IPS DF 6.9 (cell line): ENCODE measurements at regions not wholly inside any gene's neighbourhood (a gene's known extent, or its start where the extent isn't known, plus 50 kb on each side); places are given as distances from the start of the nearest gene placed in this dataset.

Experiments used
- DNase-seq: peaks from one replicate; pipeline ENCODE4 v3.0.0-alpha.2; 2013; ENCODE audit warnings: low read depth, low spot score
- H3K27ac ChIP-seq: one replicate; pipeline ENCODE4 v1.5.1; 2013; ENCODE audit warnings: low read length, control low read depth
- H3K27me3 ChIP-seq: 2 replicates; pipeline ENCODE4 v1.6.1; 2013; ENCODE audit warnings: mild to moderate bottlenecking, low read length; ENCODE audit not compliant: control insufficient read depth, insufficient read depth
- H3K36me3 ChIP-seq: 2 replicates; pipeline ENCODE4 v1.6.1; 2013; ENCODE audit warnings: low read length; ENCODE audit not compliant: control insufficient read depth, insufficient read depth
- H3K4me1 ChIP-seq: 2 replicates; pipeline ENCODE4 v1.6.1; 2013; ENCODE audit warnings: low read length; ENCODE audit not compliant: control insufficient read depth, insufficient read depth
- H3K4me3 ChIP-seq: 2 replicates; pipeline ENCODE4 v1.5.1; 2013; ENCODE audit warnings: mild to moderate bottlenecking, low read length
- H3K9me3 ChIP-seq: 2 replicates; pipeline ENCODE4 v1.6.1; 2013; ENCODE audit warnings: low read length, inconsistent platforms; ENCODE audit not compliant: control insufficient read depth, insufficient read depth
- WGBS: extraction: QIAGEN DNeasy Blood & Tissue Kit; methylation state at CpG from one replicate; pipeline ENCODE4 v1.1.7; 2013; ENCODE audit warnings: mixed read lengths, missing lambda C conversion rate; ENCODE audit not compliant: insufficient read length, insufficient coverage; 5-methylcytosine and 5-hydroxymethylcytosine counted together

GRCh38 chr3:34363881-34364280 is 565.5 kb downstream of the PDCD6IP start:
- Histone ChIP-seq H3K27ac (no peak overlapping the region), H3K27me3 (no peaks in the 10 kb centered on the region), H3K36me3 (no peaks in the 10 kb centered on the region), H3K4me1 (no peaks in the 10 kb centered on the region), H3K9me3 (no peaks in the 10 kb centered on the region), H3K4me3 (no peak overlapping the region)
- DNase-seq = no peak

- H3K4me1 ChIP-seq = no peaks in the 10 kb centered on the region
Measured at GRCh38 chr3:34364335-34364734, 565.9 kb downstream of the PDCD6IP start.

GRCh38 chr3:34365231-34365630 is 566.8 kb downstream of the PDCD6IP start:
- no peak overlapping the region for H3K4me3 ChIP-seq
- H3K9me3 ChIP-seq = no peaks in the 10 kb centered on the region
- H3K27me3 ChIP-seq = no peaks in the 10 kb centered on the region
- no CpG with 5 or more reads among the region's 3 CpGs for WGBS
- H3K36me3 ChIP-seq = no peaks in the 10 kb centered on the region
- no peaks in the 10 kb centered on the region for H3K4me1 ChIP-seq
- DNase-seq = no peak
- no peak overlapping the region for H3K27ac ChIP-seq

More at GRCh38 chr3:34364335-34364734, 565.9 kb downstream of the PDCD6IP start:
- no peaks in the 10 kb centered on the region for H3K9me3 ChIP-seq
- H3K27me3 ChIP-seq = no peaks in the 10 kb centered on the region
- no peak overlapping the region for H3K4me3 ChIP-seq
- no peak overlapping the region for H3K27ac ChIP-seq
- no peak for DNase-seq
- no CpG with 5 or more reads among the region's 2 CpGs for WGBS
- H3K36me3 ChIP-seq = no peaks in the 10 kb centered on the region

GRCh38 chr3:34365771-34366170 is 567.3 kb downstream of the PDCD6IP start:
- H3K4me1 ChIP-seq = no peaks in the 10 kb centered on the region
- H3K27me3 ChIP-seq = no peaks in the 10 kb centered on the region
- no peak overlapping the region for H3K4me3 ChIP-seq
- H3K36me3 ChIP-seq = no peaks in the 10 kb centered on the region
- no CpG with 5 or more reads among the region's 2 CpGs for WGBS
- H3K9me3 ChIP-seq = no peaks in the 10 kb centered on the region
- no peak overlapping the region for H3K27ac ChIP-seq
- no peak for DNase-seq

DNA sequence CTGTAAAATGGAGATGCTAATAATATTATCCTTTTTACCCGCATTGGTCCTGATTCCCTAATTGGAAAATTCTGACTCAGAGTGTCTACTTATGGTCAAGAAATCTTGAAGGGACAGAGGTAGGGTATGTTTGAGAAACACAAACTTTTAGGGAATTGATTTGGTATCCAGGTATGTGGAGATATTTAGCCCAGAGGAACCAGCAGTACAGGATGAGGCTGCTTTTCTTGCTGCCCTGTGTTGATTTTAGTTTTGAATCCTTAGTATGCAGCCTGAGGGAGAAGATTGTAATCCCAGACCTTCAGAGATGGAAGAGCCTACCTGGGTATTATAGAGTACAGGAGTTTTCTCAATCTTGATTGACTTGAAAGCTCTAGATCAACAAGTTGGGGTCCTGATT is 569.1 kb downstream of the PDCD6IP start:
- WGBS = no CpG with 5 or more reads among the region's 1 CpG
- no peak for DNase-seq
- H3K4me3 ChIP-seq = no peak overlapping the region
- H3K27ac ChIP-seq = no peak overlapping the region
- H3K9me3 ChIP-seq = no peaks in the 10 kb centered on the region
- H3K4me1 ChIP-seq = no peaks in the 10 kb centered on the region
- H3K27me3 ChIP-seq = no peaks in the 10 kb centered on the region
- H3K36me3 ChIP-seq = no peaks in the 10 kb centered on the region

DNA sequence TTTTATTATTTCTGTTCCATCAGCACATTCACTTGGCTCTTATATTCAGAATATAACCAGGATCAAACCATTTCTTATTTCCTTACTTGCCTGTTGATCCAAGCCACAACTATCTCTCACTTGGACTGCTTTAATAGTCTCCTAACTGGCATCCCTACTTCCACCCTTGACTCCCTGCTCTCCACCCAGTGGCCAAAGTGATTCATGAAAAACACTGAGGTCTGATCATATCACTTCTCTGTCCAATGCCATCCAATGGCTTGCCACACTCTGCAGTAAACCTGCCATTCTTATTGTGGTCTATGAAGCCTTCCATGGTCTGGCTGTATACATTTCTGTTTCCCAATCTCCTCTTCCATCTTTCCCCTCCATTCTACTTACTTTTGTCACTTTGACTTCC is 576.1 kb downstream of the PDCD6IP start:
- Histone ChIP-seq H3K36me3 (no peaks in the 10 kb centered on the region), H3K27ac (no peak overlapping the region), H3K4me3 (no peak overlapping the region), H3K4me1 (no peaks in the 10 kb centered on the region), H3K27me3 (no peaks in the 10 kb centered on the region), H3K9me3 (no peaks in the 10 kb centered on the region)
- DNase-seq = no peak

GRCh38 chr3:34376691-34377090 is 578.3 kb downstream of the PDCD6IP start:
- Histone ChIP-seq H3K4me3 (no peak overlapping the region), H3K4me1 (no peaks in the 10 kb centered on the region), H3K36me3 (no peaks in the 10 kb centered on the region), H3K9me3 (no peaks in the 10 kb centered on the region), H3K27ac (no peak overlapping the region), H3K27me3 (no peaks in the 10 kb centered on the region)
- DNase-seq = no peak
- 100% methylated on average over 2 of the region's 4 CpGs for WGBS

DNA sequence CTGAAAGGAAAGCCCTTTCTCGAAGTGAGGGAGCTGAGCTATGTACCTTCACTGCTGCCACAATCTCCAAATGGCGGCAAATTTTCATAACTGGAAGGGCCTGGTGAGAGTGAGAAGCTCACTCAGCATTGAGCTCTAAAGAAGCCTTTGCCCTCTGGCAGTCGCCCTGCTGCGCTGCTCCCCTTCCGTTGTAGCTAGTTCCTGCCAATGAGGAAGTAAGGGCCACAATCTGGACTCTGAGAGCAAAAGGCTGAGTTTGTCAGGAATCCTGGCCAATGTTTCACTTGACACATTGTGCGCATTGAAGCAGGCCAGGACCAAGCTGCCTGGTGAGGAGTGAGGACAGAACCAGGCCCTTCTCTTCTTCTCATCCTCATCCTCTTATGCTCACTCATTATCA is 579.5 kb downstream of the PDCD6IP start:
- no CpG with 5 or more reads among the region's 6 CpGs for WGBS

DNA sequence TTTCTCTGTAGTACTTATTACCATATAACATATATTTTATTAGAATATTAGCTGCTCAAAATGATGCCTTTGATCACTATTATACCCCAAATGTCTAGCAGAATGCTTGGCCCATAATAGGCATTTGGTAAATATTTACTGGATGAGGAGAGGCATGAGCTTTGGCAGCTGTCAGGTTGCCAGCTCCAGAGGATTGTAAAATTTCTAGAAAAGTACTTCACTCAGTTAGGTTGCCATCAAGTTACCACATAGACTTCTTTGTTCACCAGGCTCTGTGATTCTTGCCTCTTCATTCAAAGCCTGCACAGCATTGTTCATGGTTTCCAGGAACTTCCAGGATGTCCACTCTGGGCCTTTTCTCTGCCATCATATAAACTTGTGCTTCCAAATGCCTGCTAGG is 582.8 kb downstream of the PDCD6IP start:
- H3K9me3 ChIP-seq = no peaks in the 10 kb centered on the region
- DNase-seq = no peak
- no peak overlapping the region for H3K4me3 ChIP-seq
- H3K36me3 ChIP-seq = no peaks in the 10 kb centered on the region
- H3K27ac ChIP-seq = no peak overlapping the region
- H3K4me1 ChIP-seq = no peaks in the 10 kb centered on the region
- H3K27me3 ChIP-seq = no peaks in the 10 kb centered on the region

More for the DNA sequence above, 579.5 kb downstream of the PDCD6IP start:
- no peaks in the 10 kb centered on the region for H3K27me3 ChIP-seq
- H3K4me1 ChIP-seq = no peaks in the 10 kb centered on the region
- H3K4me3 ChIP-seq = no peak overlapping the region
- no peaks in the 10 kb centered on the region for H3K9me3 ChIP-seq
- H3K27ac ChIP-seq = no peak overlapping the region
- no peaks in the 10 kb centered on the region for H3K36me3 ChIP-seq
- no peak for DNase-seq

DNA sequence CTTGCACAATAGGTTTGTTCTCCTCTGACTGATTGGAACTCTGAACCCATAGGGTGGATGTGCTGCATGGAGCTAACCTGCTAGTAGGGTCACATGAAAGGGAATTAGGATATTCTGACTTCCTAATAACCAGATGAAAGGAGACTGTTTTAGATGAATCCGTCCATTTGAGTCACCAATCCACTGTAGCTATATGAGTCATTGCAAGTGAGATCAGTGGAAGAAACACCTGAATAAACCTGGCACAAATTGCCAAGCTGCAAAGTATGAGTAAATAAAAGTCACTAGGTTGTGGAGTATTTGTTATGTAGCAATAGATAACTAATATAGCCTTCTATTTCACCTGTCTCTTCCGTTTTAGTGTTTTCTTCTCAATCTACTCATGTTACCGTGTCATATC is 584.4 kb downstream of the PDCD6IP start:
- no peak for DNase-seq
- Histone ChIP-seq H3K4me3 (no peak overlapping the region), H3K9me3 (no peaks in the 10 kb centered on the region), H3K4me1 (no peaks in the 10 kb centered on the region), H3K27ac (no peak overlapping the region), H3K27me3 (no peaks in the 10 kb centered on the region), H3K36me3 (no peaks in the 10 kb centered on the region)
- WGBS = 100% methylated on average over 2 of the region's 3 CpGs

DNA sequence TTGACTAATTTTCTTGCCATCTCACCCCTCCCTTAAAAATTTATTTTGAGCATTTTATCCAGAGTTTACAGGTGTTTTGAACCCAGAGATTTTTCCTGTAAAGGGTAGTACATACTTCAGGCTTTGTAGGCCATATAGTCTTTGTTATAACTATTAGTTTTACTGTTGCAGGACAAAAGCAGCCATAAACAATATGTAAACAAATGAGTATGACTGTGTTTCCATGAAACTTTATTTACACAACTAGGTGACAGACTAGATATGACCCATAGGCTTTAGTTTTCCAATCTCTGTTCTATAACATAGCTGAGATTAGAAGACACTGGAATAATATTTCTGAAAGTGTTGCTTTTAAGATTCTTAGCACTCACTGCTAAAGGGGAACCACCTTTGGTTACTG is 587.9 kb downstream of the PDCD6IP start:
- H3K4me1 ChIP-seq = no peaks in the 10 kb centered on the region
- H3K27ac ChIP-seq = no peak overlapping the region
- no peaks in the 10 kb centered on the region for H3K36me3 ChIP-seq
- DNase-seq = no peak
- no peak overlapping the region for H3K4me3 ChIP-seq
- no peaks in the 10 kb centered on the region for H3K9me3 ChIP-seq
- H3K27me3 ChIP-seq = no peaks in the 10 kb centered on the region
